CD4-positive, CD25-positive, alpha-beta regulatory T cell (primary cell): ENCODE measurements at regions not wholly inside any gene's neighbourhood (a gene's known extent, or its start where the extent isn't known, plus 50 kb on each side); places are given as distances from the start of the nearest gene placed in this dataset.

Source experiments
- ATAC-seq, 2 donors: fragments of 150-1000 bp; cut with Tn5 transposase; one replicate each; pipeline ENCODE4 v1.10.0; 2021; ENCODE audit warnings: low read depth in 2 of 2, moderate number of reproducible peaks in 2 of 2, moderate library complexity in 1 of 2
- DNase-seq, 3 donors: peaks; one replicate each; pipeline versions ENCODE4 v3.0.0 to v3.0.0-alpha.2; 2012 to 2022; ENCODE audit warnings: mixed read lengths in 1 of 3
- H3K27ac ChIP-seq: one replicate; pipeline ENCODE4 v1.7.0; 2013; ENCODE audit warnings: mild to moderate bottlenecking, low read length; ENCODE audit not compliant: insufficient read depth, poor library complexity, severe bottlenecking
- H3K27me3 ChIP-seq: one replicate; pipeline ENCODE4 v1.7.0; 2013; ENCODE audit warnings: low read length; ENCODE audit not compliant: control insufficient read depth, insufficient read depth
- H3K36me3 ChIP-seq: one replicate; pipeline ENCODE4 v1.7.0; 2013; ENCODE audit warnings: mild to moderate bottlenecking, low read length, moderate library complexity; ENCODE audit not compliant: control insufficient read depth, insufficient read depth
- H3K4me1 ChIP-seq: 2 replicates; pipeline ENCODE4 v1.7.0; 2013; ENCODE audit warnings: mild to moderate bottlenecking, low read length; ENCODE audit not compliant: insufficient read depth, control insufficient read depth, poor library complexity, severe bottlenecking
- H3K4me3 ChIP-seq: one replicate; pipeline ENCODE4 v1.7.0; 2013; ENCODE audit warnings: low read depth, mild to moderate bottlenecking, low read length, moderate library complexity
- H3K9me3 ChIP-seq, 2 experiments: 1 replicate in 1 of 2; 2 replicates in 1 of 2; pipeline ENCODE4 v1.7.0; 2013; ENCODE audit warnings: low read length in 2 of 2, mild to moderate bottlenecking in 1 of 2, moderate library complexity in 1 of 2; ENCODE audit not compliant: control insufficient read depth in 2 of 2
- H3K27ac Mint-ChIP-seq, 3 donors: one replicate each; pipeline ENCODE4 v1.8.0; 2020 to 2022; ENCODE audit warnings: mild to moderate bottlenecking in 3 of 3, mixed read lengths in 3 of 3, moderate library complexity in 2 of 3
- H3K27me3 Mint-ChIP-seq: one replicate; pipeline ENCODE4 v1.8.0; 2022; ENCODE audit warnings: mild to moderate bottlenecking, mixed read lengths
- H3K36me3 Mint-ChIP-seq: one replicate; pipeline ENCODE4 v1.8.0; 2020; ENCODE audit warnings: mixed read lengths
- H3K4me1 Mint-ChIP-seq, 4 donors: one replicate each; pipeline ENCODE4 v1.8.0; 2020 to 2022; ENCODE audit warnings: mixed read lengths in 4 of 4, mild to moderate bottlenecking in 1 of 4
- H3K4me3 Mint-ChIP-seq, 4 donors: one replicate each; pipeline ENCODE4 v1.8.0; 2020 to 2022; ENCODE audit warnings: mild to moderate bottlenecking in 4 of 4, mixed read lengths in 4 of 4, moderate library complexity in 3 of 4
- H3K9me3 Mint-ChIP-seq, 7 donors: one replicate each; pipeline ENCODE4 v1.8.0; 2020 to 2022; ENCODE audit warnings: mixed read lengths in 7 of 7, mild to moderate bottlenecking in 3 of 7, moderate library complexity in 2 of 7

GRCh38 chr4:82136161-82136801 lies 237.5 kb downstream of the HNRNPD start:
- peak overlapping the region; percentile 49 for H3K27ac ChIP-seq
- H3K9me3 ChIP-seq = no peaks in the 10 kb centered on the region
- H3K4me3 ChIP-seq = peak overlapping the region; percentile 53
- Mint-ChIP-seq H3K4me1 (peaks cover 14 to 41% (median 18%) of the 10 kb centered on the region in 4 donors), H3K9me3 (peaks cover 0 to 3% (median 0%) of the 10 kb centered on the region in 7 donors), H3K4me3 (peak overlapping the region in 3 of 4 donors; percentile 4 to 69 (median 8)), H3K27ac (peak overlapping the region; percentile 70 to 98 (median 81)), H3K27me3 (no peaks in the 10 kb centered on the region), H3K36me3 (peaks cover 3% of the 10 kb centered on the region)
- ATAC-seq = peak; percentile 65 to 87
- H3K27me3 ChIP-seq = no peaks in the 10 kb centered on the region
- no peaks in the 10 kb centered on the region for H3K36me3 ChIP-seq
- peak in 2 of 3 donors; percentile 46 to 51 for DNase-seq
- peaks cover 20% of the 10 kb centered on the region for H3K4me1 ChIP-seq

DNA sequence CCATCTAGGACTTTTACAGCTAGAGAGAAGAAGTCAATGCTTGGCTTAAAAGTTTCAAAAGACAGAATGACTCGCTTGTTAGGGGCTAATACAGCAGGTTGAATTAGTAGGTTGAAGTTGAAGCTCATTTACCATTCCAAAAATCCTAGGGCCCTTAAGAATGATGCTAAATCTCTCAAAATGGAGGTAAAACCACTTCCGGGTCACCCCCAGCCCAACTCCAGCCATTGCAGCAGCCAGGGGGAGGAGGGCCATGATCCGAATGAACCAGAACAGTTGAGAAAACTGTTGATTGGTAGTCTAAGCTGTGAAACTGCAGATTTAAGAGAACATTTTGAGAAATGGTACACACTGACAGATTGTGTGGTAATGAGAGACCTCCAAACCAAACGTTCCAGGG lies 245.4 kb downstream of the HNRNPD start:
- Histone ChIP-seq H3K4me1 (peaks cover 7% of the 10 kb centered on the region), H3K27me3 (no peaks in the 10 kb centered on the region), H3K27ac (no peak overlapping the region), H3K4me3 (no peak overlapping the region), H3K36me3 (no peaks in the 10 kb centered on the region), H3K9me3 (no peaks in the 10 kb centered on the region)
- Mint-ChIP-seq H3K4me3 (no peak overlapping the region), H3K27ac (peak overlapping the region in 1 of 3 donors; percentile 38), H3K9me3 (peaks cover 0 to 3% (median 2%) of the 10 kb centered on the region in 7 donors), H3K4me1 (peaks cover 0 to 12% (median 1%) of the 10 kb centered on the region in 4 donors), H3K27me3 (no peaks in the 10 kb centered on the region), H3K36me3 (no peaks in the 10 kb centered on the region)
- DNase-seq (no peak), ATAC-seq (no peak)

GRCh38 chr4:82126512-82127040 lies 247.2 kb downstream of the HNRNPD start:
- H3K9me3 ChIP-seq = no peaks in the 10 kb centered on the region
- no peaks in the 10 kb centered on the region for H3K27me3 ChIP-seq
- H3K36me3 Mint-ChIP-seq = no peaks in the 10 kb centered on the region
- peaks cover 0 to 3% (median 2%) of the 10 kb centered on the region in 7 donors for H3K9me3 Mint-ChIP-seq
- H3K4me1 ChIP-seq = peaks cover 7% of the 10 kb centered on the region
- H3K27ac ChIP-seq = no peak overlapping the region
- H3K27me3 Mint-ChIP-seq = no peaks in the 10 kb centered on the region
- H3K4me3 Mint-ChIP-seq = no peak overlapping the region
- ATAC-seq (no peak), DNase-seq (no peak)
- no peaks in the 10 kb centered on the region for H3K36me3 ChIP-seq
- peaks cover 0 to 8% (median 1%) of the 10 kb centered on the region in 4 donors for H3K4me1 Mint-ChIP-seq
- H3K4me3 ChIP-seq = no peak overlapping the region
- no peak overlapping the region for H3K27ac Mint-ChIP-seq

- ATAC-seq (no peak), DNase-seq (no peak)
- H3K36me3 ChIP-seq = no peaks in the 10 kb centered on the region
- H3K27ac Mint-ChIP-seq = no peak overlapping the region
- peaks cover 0 to 3% (median 2%) of the 10 kb centered on the region in 7 donors for H3K9me3 Mint-ChIP-seq
- H3K4me3 ChIP-seq = no peak overlapping the region
- H3K27me3 Mint-ChIP-seq = no peaks in the 10 kb centered on the region
- no peaks in the 10 kb centered on the region for H3K36me3 Mint-ChIP-seq
- H3K27ac ChIP-seq = no peak overlapping the region
- no peak overlapping the region for H3K4me3 Mint-ChIP-seq
- no peaks in the 10 kb centered on the region for H3K27me3 ChIP-seq
- peaks cover 0 to 8% (median 1%) of the 10 kb centered on the region in 4 donors for H3K4me1 Mint-ChIP-seq
- H3K4me1 ChIP-seq = peaks cover 7% of the 10 kb centered on the region
- H3K9me3 ChIP-seq = no peaks in the 10 kb centered on the region
These were observed 247.9 kb downstream of the HNRNPD start for GRCh38 chr4:82125787-82126297.

DNA sequence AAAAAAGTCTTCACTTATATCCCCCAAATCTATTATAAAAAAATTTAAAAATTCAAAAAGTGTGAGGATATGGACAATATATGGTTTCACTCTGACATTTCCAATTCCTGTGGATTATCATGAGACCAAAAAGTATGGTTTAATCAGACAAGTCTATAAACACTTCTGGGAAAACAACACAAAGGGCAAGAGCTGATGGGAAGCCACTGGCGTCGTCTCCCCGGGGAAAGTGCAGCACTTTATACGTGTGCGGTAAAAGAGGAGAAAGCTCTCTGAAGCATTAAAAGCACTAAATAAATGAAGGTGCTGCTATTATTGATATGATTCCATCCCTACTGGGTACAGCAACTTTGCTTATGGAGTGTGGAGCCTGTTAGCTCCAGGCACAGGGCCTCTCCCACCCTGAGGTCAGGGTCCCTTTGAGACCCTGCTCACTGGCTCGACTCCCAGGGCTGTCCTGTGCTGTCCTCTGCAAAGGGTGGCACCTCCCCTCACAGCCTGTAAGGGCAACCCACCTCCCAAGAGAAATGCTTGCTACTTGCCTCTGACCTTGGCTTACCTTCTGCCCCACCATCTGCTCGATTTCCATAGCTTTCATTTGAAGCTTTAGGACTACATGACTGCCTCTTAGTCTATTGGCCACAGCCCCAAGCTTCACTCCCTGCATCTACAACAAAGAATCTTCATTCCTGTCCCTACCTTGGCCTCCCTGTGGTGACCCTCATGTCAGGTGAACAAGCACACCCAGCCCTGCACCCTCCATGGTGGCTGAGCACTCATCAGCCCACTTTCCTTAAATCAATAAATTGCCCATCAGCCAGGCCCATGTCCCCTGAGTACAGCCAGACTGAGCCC lies 248.6 kb downstream of the HNRNPD start:
- Histone ChIP-seq H3K9me3 (no peaks in the 10 kb centered on the region), H3K27me3 (no peaks in the 10 kb centered on the region), H3K4me3 (no peak overlapping the region), H3K36me3 (no peaks in the 10 kb centered on the region), H3K27ac (no peak overlapping the region), H3K4me1 (peaks cover 7% of the 10 kb centered on the region)
- peaks cover 0 to 3% (median 2%) of the 10 kb centered on the region in 7 donors for H3K9me3 Mint-ChIP-seq
- peaks cover 0 to 8% (median 1%) of the 10 kb centered on the region in 4 donors for H3K4me1 Mint-ChIP-seq
- no peak for ATAC-seq
- H3K36me3 Mint-ChIP-seq = no peaks in the 10 kb centered on the region
- DNase-seq = no peak
- no peak overlapping the region for H3K4me3 Mint-ChIP-seq
- H3K27ac Mint-ChIP-seq = peak overlapping the region in 1 of 3 donors; percentile 6
- no peaks in the 10 kb centered on the region for H3K27me3 Mint-ChIP-seq

- no peak overlapping the region for H3K4me3 ChIP-seq
- Mint-ChIP-seq H3K4me1 (peaks cover 0 to 8% (median 1%) of the 10 kb centered on the region in 4 donors), H3K36me3 (no peaks in the 10 kb centered on the region), H3K9me3 (peaks cover 0 to 3% (median 2%) of the 10 kb centered on the region in 7 donors), H3K4me3 (no peak overlapping the region), H3K27me3 (no peaks in the 10 kb centered on the region), H3K27ac (peak overlapping the region in 1 of 3 donors; percentile 53)
- no peak for ATAC-seq
- peaks cover 7% of the 10 kb centered on the region for H3K4me1 ChIP-seq
- H3K9me3 ChIP-seq = no peaks in the 10 kb centered on the region
- no peak overlapping the region for H3K27ac ChIP-seq
- no peaks in the 10 kb centered on the region for H3K27me3 ChIP-seq
- no peak for DNase-seq
- no peaks in the 10 kb centered on the region for H3K36me3 ChIP-seq
These were observed 249.4 kb downstream of the HNRNPD start for GRCh38 chr4:82124365-82124764.

DNA sequence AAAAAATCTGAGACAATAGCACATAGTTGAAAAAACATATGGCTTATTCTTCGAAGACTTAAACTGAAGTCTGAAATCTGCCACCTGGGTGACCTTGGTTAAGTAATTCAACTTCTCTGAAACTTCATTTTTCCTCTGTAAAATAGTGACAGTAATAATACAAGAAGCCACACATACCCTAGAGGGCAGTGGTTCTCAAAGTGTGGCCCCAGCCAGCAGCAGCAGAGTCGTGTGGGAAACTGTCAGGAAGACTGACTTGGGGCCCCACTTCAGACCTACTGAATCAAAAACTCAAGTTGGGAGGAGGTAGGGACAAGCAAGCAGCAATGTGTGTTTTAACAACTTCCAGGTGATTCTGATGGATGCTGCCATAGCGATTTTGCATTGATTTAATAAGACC lies 249.9 kb downstream of the HNRNPD start:
- H3K27ac ChIP-seq = no peak overlapping the region
- peaks cover 7% of the 10 kb centered on the region for H3K4me1 ChIP-seq
- Mint-ChIP-seq H3K4me3 (no peak overlapping the region), H3K27ac (peak overlapping the region in 1 of 3 donors; percentile 53), H3K4me1 (peaks cover 0 to 8% (median 1%) of the 10 kb centered on the region in 4 donors), H3K27me3 (no peaks in the 10 kb centered on the region), H3K36me3 (no peaks in the 10 kb centered on the region), H3K9me3 (peaks cover 0 to 3% (median under 1%) of the 10 kb centered on the region in 7 donors)
- H3K36me3 ChIP-seq = no peaks in the 10 kb centered on the region
- no peaks in the 10 kb centered on the region for H3K27me3 ChIP-seq
- DNase-seq (peak in 1 of 3 donors; percentile 34), ATAC-seq (peak in 1 of 2 donors; percentile 69)
- H3K9me3 ChIP-seq = no peaks in the 10 kb centered on the region
- no peak overlapping the region for H3K4me3 ChIP-seq
